Activated T-cell treated with anti-CD3 and anti-CD28 coated beads, Interleukin-2, amount 50 U/mL, for 4 hours (primary cell): ENCODE measurements at regions not wholly inside any gene's neighbourhood (a gene's known extent, or its start where the extent isn't known, plus 50 kb on each side); places are given as distances from the start of the nearest gene placed in this dataset.

Source experiments
- ATAC-seq, 2 donors: fragments of 200-7000 bp; cut with Tn5 transposase; one replicate each; pipeline ENCODE4 v1.10.0; 2021
- DNase-seq: peaks from one replicate; pipeline ENCODE4 v3.0.0-alpha.2; 2020
- H3K27me3 Mint-ChIP-seq: one replicate; pipeline ENCODE4 v1.8.0; 2021; ENCODE audit warnings: low read depth, mixed read lengths
- H3K36me3 Mint-ChIP-seq: one replicate; pipeline ENCODE4 v1.8.0; 2022; ENCODE audit warnings: mixed read lengths; ENCODE audit not compliant: insufficient read depth
- H3K4me1 Mint-ChIP-seq: one replicate; pipeline ENCODE4 v1.8.0; 2021; ENCODE audit warnings: low read depth, mixed read lengths
- H3K4me3 Mint-ChIP-seq: one replicate; pipeline ENCODE4 v1.8.0; 2021; ENCODE audit warnings: mild to moderate bottlenecking, moderate library complexity, mixed read lengths
- H3K9me3 Mint-ChIP-seq: one replicate; pipeline ENCODE4 v1.8.0; 2021; ENCODE audit warnings: mixed read lengths

DNA sequence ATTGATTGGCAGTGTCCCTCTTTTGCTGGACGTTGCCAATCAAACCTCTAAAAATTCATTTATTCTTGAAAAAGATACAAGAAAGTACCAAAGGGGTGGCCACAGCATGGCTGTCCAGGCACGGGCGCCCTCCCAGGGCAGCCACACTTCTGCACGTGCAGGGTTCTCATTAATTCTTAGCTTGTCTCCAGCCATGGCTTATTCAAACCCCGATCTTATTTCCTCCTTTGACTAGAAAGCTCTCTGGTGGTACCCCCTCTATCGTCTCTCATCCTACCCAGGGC, 123.9 kb downstream of the CTTN start:
- DNase-seq = no peak
- Mint-ChIP-seq H3K36me3 (no peaks in the 10 kb centered on the region), H3K9me3 (no peaks in the 10 kb centered on the region), H3K4me1 (no peaks in the 10 kb centered on the region), H3K4me3 (no peak overlapping the region), H3K27me3 (peaks cover 33% of the 10 kb centered on the region)
- no peak for ATAC-seq

DNA sequence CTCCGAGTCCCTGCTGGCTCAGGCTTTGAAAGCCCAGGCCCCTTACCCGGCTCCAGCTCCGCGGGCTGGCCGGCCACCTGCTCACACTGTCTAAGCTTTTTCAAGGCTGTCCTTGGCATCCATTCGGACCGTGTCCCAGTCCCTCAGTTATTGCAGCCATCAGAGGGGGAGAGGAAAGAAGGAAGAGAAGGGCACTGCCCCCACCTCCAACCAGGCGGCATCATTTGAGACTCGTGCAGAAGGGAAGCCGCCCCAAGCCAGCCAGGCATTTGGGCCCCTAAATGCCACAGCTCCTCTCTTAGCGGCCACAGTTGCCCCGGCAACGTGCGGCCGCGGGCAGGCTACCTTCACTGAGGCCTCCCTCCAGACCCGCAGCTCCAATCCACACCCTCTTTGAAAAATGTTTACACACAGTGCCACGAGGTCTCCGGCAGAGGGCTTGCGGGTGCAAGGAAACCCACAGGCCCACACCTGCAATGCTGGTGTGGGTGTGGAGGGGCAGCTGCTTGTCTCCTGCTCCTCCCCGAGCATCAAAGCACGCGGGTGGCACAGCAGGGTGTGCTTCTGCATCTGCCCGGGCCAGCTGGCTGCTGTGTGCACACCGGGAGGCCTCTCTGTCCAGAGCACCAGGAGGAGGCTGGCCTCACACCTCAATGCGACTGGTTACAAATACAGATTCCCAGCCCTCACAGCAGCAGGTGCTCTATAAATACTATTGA, 124.4 kb downstream of the CTTN start:
- no peak for DNase-seq
- Mint-ChIP-seq H3K9me3 (no peaks in the 10 kb centered on the region), H3K27me3 (peaks cover 33% of the 10 kb centered on the region), H3K4me3 (no peak overlapping the region), H3K4me1 (no peaks in the 10 kb centered on the region), H3K36me3 (no peaks in the 10 kb centered on the region)
- ATAC-seq = no peak

DNA sequence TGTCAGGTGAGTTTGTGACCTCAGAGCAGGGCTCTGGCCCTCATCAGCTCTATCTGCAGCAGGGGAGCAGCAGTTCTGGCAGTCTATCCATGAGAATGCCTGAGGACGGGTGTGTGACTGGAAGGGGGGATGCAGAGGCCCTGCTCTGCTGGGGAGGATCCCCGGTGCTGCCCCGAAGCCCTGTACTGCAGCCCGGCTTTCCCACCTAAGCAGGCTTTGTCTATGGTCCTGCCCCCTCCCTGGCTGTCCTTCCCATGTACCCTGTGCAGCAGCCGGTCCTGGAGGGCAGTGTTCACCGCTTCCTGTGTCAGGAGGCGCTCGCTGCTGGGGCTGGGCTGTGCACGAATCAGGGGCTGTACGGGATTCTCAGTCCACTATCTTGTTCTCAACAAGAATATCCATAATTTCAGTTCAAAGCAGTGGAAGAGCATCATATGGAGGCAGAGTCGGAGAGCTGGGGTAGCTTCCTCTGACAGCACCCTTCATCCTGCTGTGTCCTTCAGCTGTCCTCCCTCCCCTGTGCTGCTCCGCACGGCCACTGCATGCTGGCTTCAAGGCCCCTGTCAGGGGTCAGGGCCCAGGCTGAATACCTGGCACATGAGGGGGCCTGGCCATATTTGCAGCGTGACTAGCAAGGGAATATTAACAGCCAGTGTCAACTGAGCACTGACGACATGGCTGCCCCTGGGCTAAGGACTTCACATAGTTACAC, 125.2 kb downstream of the CTTN start:
- H3K36me3 Mint-ChIP-seq = no peaks in the 10 kb centered on the region
- no peaks in the 10 kb centered on the region for H3K9me3 Mint-ChIP-seq

DNA sequence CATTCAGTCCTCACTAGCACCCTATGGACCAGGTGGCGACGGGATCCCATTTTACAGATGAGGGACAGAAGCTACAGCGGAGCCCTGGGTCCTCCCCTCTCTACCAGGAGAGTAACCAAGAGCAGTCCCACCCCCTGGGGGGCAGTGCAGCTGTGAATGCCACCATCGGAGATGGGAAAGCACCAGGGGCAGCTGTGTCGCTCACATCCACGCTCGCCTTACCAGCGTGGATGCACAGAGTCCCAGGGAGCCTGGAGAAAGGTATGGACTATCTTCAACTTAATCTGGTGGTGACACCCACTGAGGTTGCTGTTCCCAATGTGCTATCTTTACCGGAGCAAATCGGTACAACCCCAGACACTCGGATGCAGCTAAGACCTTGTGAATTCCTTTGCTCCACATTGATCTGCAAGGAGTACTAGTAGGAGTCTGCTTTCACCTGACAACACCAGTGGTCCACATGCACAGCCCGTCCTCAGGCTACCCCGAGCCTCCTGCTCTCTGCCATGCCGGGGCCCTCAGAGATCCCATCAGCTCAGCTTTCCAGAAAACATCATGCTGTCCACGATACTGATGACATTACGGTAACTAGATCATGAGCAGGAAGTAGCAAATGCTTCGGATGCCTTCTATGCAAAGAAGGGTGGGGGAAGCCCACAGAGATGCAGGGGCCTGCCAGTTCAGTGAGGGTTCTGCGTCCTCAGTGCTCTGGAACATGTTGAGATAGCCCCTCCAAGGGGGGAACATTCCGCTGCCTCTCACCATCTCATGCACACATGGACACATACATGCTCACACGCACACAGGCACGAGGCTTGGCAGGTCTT, 126.0 kb downstream of the CTTN start:
- Mint-ChIP-seq H3K4me1 (no peaks in the 10 kb centered on the region), H3K27me3 (peaks cover 33% of the 10 kb centered on the region), H3K36me3 (no peaks in the 10 kb centered on the region), H3K9me3 (no peaks in the 10 kb centered on the region), H3K4me3 (no peak overlapping the region)
- DNase-seq (no peak), ATAC-seq (no peak)

More for the DNA sequence above, 125.2 kb downstream of the CTTN start:
- H3K27me3 Mint-ChIP-seq = peaks cover 33% of the 10 kb centered on the region
- DNase-seq (no peak), ATAC-seq (no peak)
- no peaks in the 10 kb centered on the region for H3K4me1 Mint-ChIP-seq
- H3K4me3 Mint-ChIP-seq = no peak overlapping the region

DNA sequence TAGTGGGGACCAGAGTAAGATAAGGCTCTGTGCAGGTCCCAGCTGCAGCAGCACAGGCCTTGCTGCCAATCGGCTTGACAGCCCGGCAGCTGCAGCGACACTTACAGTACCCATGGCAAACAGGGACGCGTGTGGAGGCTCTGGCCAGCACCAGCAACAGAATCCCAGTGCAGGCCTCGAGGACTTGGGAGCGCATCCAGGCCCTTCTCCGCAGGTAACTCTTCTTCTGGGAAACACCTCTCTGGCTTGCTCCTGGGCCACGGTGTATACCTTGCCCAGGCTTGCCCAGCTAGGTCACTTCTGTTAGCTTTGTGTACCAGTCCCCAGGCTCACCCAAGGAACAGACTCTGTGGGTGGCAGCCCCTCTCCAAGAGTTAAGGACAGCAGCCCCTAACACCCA, 126.7 kb downstream of the CTTN start:
- Mint-ChIP-seq H3K4me3 (no peak overlapping the region), H3K4me1 (no peaks in the 10 kb centered on the region), H3K27me3 (peaks cover 33% of the 10 kb centered on the region), H3K9me3 (peaks cover 5% of the 10 kb centered on the region), H3K36me3 (no peaks in the 10 kb centered on the region)
- DNase-seq (no peak), ATAC-seq (no peak)

DNA sequence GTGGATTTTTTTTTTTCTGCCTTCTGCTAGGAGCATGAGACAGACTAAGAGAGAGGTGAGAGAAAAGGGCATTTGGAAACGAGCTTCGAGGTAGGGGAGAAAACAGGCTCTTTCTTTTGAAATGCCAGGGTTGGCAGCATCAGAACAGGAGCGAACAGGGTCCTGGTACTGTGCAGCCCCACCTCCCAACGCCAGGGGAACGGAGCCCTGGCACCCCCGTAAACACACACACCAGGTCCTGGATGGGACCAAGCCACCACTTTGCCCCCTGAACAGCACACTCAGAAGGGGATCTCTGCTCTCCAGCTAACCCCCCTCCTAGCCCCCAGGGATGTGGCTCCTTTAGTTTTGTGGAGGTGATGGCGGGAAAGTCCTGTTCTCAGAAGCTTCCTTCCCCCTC, 127.1 kb downstream of the CTTN start:
- Mint-ChIP-seq H3K36me3 (no peaks in the 10 kb centered on the region), H3K4me3 (no peak overlapping the region)

DNA sequence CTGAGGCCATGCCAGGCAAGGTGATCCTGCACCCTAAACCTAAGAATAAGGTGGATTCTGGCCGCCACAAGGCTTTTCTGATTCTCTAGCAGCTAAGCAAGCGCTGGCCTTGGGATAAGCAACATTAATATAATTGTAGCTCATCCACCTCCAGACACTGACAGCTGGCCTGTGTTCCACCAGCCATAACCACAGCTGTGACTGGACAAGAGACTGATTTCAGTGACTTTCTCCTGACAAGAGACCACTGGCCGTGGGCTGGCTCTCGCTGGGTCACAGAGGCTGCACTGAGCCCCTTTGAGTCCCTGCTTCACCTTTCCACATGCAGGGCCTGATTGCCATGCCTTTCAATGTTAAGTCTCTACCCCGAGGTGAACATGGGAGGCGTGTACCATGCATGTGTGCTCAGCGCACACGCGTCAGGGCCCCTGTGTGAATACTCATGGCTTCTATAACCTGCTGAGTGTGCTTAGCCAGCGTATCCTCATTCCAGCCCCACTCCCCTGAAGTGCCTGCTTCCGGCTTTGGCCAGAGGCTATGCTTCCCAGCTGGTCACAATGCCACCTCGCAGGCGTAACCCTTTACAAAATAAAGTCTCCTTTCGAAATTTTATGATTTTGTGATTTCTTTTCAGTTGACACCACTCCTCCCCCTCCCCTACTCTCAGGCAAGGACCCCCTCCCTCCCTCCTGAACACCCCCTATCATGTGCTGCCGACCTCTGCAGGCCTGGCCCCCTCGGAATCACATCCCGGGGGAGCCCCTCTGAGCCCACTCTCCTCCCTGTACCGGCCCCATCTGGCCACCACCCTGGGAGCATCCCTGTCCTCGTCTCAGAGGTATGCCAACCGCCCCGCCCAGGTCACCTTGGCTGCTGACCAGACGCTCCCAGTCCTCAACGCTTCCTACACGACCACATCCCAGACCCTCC, 128.1 kb downstream of the CTTN start:
- H3K4me1 Mint-ChIP-seq = no peaks in the 10 kb centered on the region
- H3K27me3 Mint-ChIP-seq = peaks cover 26% of the 10 kb centered on the region
- H3K9me3 Mint-ChIP-seq = peaks cover 5% of the 10 kb centered on the region
- no peak overlapping the region for H3K4me3 Mint-ChIP-seq
- ATAC-seq (no peak), DNase-seq (no peak)
- H3K36me3 Mint-ChIP-seq = no peaks in the 10 kb centered on the region

More for the DNA sequence above, 127.1 kb downstream of the CTTN start:
- ATAC-seq = no peak
- DNase-seq = no peak
- Mint-ChIP-seq H3K9me3 (peaks cover 5% of the 10 kb centered on the region), H3K4me1 (no peaks in the 10 kb centered on the region), H3K27me3 (peaks cover 29% of the 10 kb centered on the region)

DNA sequence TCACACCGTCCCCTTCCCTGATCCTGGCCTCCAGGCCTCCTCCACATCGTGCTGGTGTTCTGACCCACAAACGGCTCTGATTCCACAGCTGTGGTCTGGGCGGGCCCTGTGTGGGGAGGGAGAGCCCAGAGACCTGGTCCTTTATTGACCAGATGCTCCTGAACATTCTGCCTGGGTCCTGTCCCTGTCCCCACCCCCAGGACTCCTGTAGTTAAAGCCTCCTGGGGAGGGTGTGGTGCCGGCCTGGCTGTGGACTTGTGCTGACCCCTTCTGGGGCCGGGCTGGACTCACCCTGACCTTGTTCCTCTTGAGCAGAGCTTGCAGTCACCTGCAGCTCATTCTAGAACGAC, 128.7 kb downstream of the CTTN start:
- Mint-ChIP-seq H3K36me3 (no peaks in the 10 kb centered on the region), H3K4me3 (no peak overlapping the region), H3K9me3 (peaks cover 5% of the 10 kb centered on the region), H3K4me1 (no peaks in the 10 kb centered on the region), H3K27me3 (peaks cover 20% of the 10 kb centered on the region)
- no peak for DNase-seq
- ATAC-seq = no peak

DNA sequence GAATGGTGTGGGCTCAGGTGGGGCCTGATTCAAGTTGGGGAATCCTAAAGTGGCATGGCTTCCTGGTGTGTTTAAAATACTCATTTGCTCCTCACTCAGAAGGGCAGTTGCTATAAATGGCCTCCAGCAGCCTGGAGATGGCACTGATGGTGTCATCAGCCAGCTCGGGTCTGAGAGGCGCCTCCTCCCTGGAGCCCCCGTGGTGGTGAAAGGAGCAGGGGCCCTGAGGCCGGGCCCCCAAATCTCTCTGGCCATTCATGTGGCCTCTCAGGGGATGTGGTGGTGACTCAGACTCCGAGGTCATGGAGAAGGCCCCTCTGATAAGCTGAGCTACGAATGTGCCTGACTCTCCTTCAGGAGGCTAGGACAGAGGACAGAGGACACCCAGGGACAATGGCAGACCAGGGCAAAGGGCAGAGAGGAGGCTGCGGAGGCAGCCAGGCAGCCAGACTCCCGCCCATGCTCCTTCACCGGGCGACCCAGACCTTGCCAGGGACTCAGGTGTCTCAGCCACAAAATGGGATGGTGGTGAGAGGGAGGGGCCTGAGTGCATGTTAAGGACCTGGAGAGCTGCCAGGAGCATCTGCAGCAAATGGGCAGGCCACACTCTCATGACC, 129.2 kb downstream of the CTTN start:
- Mint-ChIP-seq H3K9me3 (peaks cover 5% of the 10 kb centered on the region), H3K36me3 (no peaks in the 10 kb centered on the region), H3K27me3 (peaks cover 16% of the 10 kb centered on the region), H3K4me3 (no peak overlapping the region), H3K4me1 (no peaks in the 10 kb centered on the region)
- no peak for ATAC-seq
- no peak for DNase-seq

DNA sequence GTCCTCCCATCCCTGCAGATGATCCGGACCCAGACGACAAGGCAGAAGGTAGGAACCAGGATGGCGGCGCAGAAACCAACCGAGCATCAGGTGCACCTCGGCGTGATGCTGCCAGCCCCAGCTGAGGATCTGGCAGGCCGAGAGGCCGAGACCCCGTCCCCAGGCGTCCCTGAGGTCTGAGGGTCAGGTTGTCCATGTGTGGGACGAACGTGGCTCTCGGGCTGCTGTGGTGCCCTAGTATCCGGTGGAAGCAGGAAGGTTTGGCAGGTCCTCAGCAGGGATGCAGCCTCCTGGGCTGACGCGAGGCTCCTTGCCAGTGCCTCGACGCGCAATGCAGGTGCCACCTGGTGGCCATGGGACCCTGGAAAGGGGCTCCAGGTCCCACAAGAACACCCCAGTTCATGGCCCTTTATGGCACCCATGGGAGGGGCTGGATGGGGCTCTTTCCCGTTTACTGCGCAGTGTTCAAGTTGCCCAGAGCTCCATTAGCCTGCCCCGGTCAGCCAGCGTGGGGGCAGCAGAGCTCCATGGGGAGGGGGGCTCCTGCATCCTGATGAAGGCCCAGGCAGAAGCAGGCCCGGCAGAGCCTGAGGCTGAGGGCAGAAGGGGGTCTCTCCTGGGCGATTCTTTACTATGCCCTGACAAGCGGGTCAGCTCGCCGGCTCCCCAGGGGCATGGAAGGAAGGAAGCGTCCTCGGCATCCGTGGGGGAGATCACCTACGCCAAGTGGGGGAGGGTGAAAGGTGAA, 129.9 kb downstream of the CTTN start:
- Mint-ChIP-seq H3K36me3 (no peaks in the 10 kb centered on the region), H3K9me3 (peaks cover 5% of the 10 kb centered on the region), H3K27me3 (peaks cover 13% of the 10 kb centered on the region), H3K4me3 (no peak overlapping the region), H3K4me1 (no peaks in the 10 kb centered on the region)
- DNase-seq = no peak
- ATAC-seq = no peak

DNA sequence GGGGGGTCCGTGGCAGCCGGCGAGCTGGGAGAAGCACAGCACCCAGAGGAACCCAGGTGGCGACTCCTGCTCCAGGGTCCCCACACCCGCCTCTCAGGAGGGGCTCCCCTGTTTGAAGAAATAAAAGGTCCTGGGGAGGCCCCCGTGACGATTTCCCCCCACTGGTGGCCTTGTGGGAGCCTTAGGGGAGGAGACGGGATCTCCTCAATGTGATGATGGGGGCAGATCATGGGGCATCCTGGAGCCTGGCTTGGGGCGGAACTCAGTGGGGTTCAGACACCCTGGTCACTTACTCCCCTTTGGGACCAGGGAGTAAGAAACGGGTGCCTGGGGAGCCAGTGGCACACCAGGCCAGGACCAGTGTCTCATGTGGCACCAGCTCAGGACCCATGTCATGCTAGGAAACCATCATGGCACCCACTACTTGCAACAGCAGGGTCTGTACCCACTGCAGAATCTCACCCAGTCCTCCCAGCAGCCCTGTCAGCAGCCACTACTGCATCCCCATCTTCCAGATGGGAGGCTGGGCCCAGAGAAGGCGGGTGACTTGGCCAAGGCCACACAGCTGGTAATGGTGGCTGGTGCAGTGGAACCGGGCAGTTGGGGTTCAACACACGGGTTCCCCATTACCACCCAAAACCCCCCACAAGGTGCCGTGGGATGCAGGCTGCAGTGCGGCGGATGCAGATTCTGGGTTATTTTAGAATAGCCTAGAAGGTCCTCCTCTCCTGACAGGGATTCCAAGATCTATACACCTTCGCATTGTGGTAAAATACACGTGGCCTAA, 130.7 kb downstream of the CTTN start:
- Mint-ChIP-seq H3K4me3 (no peak overlapping the region), H3K4me1 (no peaks in the 10 kb centered on the region), H3K27me3 (peaks cover 9% of the 10 kb centered on the region), H3K9me3 (peaks cover 10% of the 10 kb centered on the region), H3K36me3 (no peaks in the 10 kb centered on the region)
- ATAC-seq (no peak), DNase-seq (no peak)

DNA sequence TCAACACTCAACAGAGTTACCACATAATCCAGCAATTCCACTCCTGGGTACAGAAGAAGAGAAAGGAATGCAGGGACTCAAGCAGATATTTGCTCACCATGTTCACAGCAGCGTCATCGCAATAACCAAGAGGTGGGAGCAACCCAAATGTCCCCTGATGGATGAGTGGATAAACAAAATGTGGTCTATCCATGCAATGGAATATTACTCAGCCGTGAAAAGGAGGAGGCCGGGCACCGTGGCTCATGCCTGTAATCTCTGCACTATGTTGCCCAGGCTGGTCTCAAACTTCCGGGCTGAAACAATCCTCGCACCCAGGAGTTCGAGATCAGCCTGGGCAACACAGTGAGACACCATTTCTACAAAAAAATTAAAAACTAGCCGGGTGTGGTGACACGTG, 131.7 kb downstream of the CTTN start:
- ATAC-seq = no peak
- H3K4me3 Mint-ChIP-seq = no peak overlapping the region
- no peaks in the 10 kb centered on the region for H3K36me3 Mint-ChIP-seq
- H3K27me3 Mint-ChIP-seq = peaks cover 3% of the 10 kb centered on the region
- no peaks in the 10 kb centered on the region for H3K4me1 Mint-ChIP-seq
- H3K9me3 Mint-ChIP-seq = peaks cover 10% of the 10 kb centered on the region
- DNase-seq = no peak
